ENCODE measurements at regions not wholly inside any gene's neighbourhood (a gene's known extent, or its start where the extent isn't known, plus 50 kb on each side); places are given as distances from the start of the nearest gene placed in this dataset.

- no peak for DNase-seq
- intact Hi-C loops (cut with DNase I) = no loop called here
These were observed 660.1 kb upstream of the CAMK1G start for GRCh38 chr1:208923456-208923855.

GRCh38 chr1:208923946-208924720 lies 659.4 kb upstream of the CAMK1G start:
- intact Hi-C loops (cut with DNase I) = no loop called here
- DNase-seq = no peak

- no peak for DNase-seq
- intact Hi-C loops (cut with DNase I) = no loop called here
These were observed 658.6 kb upstream of the CAMK1G start for GRCh38 chr1:208924928-208925327.

- intact Hi-C loops (cut with DNase I) = no loop called here
- DNase-seq = no peak
These were observed 655.0 kb upstream of the CAMK1G start for GRCh38 chr1:208928349-208929010.

- intact Hi-C loops (cut with DNase I) = no loop called here
- no peak for DNase-seq
These were observed 653.9 kb upstream of the CAMK1G start for GRCh38 chr1:208929575-208929974.

- intact Hi-C loops (cut with DNase I) = no loop called here
- DNase-seq = no peak
These were observed 651.6 kb upstream of the CAMK1G start for GRCh38 chr1:208931936-208932335.

GRCh38 chr1:208933984-208934525 lies 649.5 kb upstream of the CAMK1G start:
- no peak for DNase-seq
- intact Hi-C loops (cut with DNase I) = no loop called here

GRCh38 chr1:208934933-208935332 lies 648.6 kb upstream of the CAMK1G start:
- DNase-seq = no peak

GRCh38 chr1:208935517-208936187 lies 647.9 kb upstream of the CAMK1G start:
- DNase-seq = no peak
- intact Hi-C loops (cut with DNase I) = no loop called here

More at GRCh38 chr1:208934933-208935332, 648.6 kb upstream of the CAMK1G start:
- intact Hi-C loops (cut with DNase I) = no loop called here

- intact Hi-C loops (cut with DNase I) = no loop called here
- no peak for DNase-seq
These were observed 643.9 kb upstream of the CAMK1G start for GRCh38 chr1:208939537-208940085.

GRCh38 chr1:208942394-208943130 lies 641.0 kb upstream of the CAMK1G start:
- DNase-seq = no peak
- intact Hi-C loops (cut with DNase I) = no loop called here

GRCh38 chr1:208943291-208943690 lies 640.2 kb upstream of the CAMK1G start:
- DNase-seq = no peak
- intact Hi-C loops (cut with DNase I) = no loop called here

GRCh38 chr1:208944981-208945451 lies 638.5 kb upstream of the CAMK1G start:
- intact Hi-C loops (cut with DNase I) = no loop called here
- no peak for DNase-seq

GRCh38 chr1:208950206-208950605 lies 633.3 kb upstream of the CAMK1G start:
- DNase-seq = no peak
- intact Hi-C loops (cut with DNase I) = no loop called here

- DNase-seq = no peak
- intact Hi-C loops (cut with DNase I) = no loop called here
These were observed 632.4 kb upstream of the CAMK1G start for GRCh38 chr1:208951026-208951525.

- intact Hi-C loops (cut with DNase I) = no loop called here
- DNase-seq = no peak
These were observed 631.6 kb upstream of the CAMK1G start for GRCh38 chr1:208951908-208952307.

GRCh38 chr1:208962867-208963266 lies 620.6 kb upstream of the CAMK1G start:
- intact Hi-C loops (cut with DNase I) = no loop called here
- no peak for DNase-seq

GRCh38 chr1:208965351-208965750 lies 618.2 kb upstream of the CAMK1G start:
- intact Hi-C loops (cut with DNase I) = no loop called here
- no peak for DNase-seq

- intact Hi-C loops (cut with DNase I) = no loop called here
- DNase-seq = no peak
These were observed 616.2 kb upstream of the CAMK1G start for GRCh38 chr1:208967334-208967733.

- DNase-seq = no peak
- intact Hi-C loops (cut with DNase I) = no loop called here
These were observed 608.8 kb upstream of the CAMK1G start for GRCh38 chr1:208974717-208975116.

Measured in posterior cingulate gyrus (tissue), 11 donors.